ENCODE measurements at regions not wholly inside any gene's neighbourhood (a gene's known extent, or its start where the extent isn't known, plus 50 kb on each side); places are given as distances from the start of the nearest gene placed in this dataset.

DNA sequence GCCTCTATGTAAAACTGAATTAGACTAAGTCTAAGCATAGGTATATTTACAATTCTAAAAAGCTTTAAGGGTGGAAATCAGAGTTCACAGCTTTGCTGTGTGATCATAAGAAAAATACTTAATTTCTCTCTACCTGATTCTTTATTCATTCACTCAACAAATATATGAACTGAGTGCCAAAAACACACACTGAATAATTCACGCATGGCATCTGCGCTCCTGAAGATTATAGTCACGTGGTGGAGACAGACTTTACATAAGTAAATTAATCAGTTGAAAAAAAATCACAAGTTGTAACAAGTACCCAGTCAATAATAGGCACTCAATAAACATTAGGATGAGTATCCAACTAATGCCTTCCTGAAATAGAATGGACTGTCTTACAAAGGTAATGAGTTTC, 351.6 kb downstream of the METTL4 start:
- TF ChIP-seq, protein P1, sequence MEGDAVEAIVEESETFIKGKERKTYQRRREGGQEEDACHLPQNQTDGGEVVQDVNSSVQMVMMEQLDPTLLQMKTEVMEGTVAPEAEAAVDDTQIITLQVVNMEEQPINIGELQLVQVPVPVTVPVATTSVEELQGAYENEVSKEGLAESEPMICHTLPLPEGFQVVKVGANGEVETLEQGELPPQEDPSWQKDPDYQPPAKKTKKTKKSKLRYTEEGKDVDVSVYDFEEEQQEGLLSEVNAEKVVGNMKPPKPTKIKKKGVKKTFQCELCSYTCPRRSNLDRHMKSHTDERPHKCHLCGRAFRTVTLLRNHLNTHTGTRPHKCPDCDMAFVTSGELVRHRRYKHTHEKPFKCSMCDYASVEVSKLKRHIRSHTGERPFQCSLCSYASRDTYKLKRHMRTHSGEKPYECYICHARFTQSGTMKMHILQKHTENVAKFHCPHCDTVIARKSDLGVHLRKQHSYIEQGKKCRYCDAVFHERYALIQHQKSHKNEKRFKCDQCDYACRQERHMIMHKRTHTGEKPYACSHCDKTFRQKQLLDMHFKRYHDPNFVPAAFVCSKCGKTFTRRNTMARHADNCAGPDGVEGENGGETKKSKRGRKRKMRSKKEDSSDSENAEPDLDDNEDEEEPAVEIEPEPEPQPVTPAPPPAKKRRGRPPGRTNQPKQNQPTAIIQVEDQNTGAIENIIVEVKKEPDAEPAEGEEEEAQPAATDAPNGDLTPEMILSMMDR (IDR thresholded peaks at IDR 0.05), result no peak
- TF ChIP-seq POLR2AphosphoS5 (IDR thresholded peaks at IDR 0.05) (no peak), EP300 (IDR thresholded peaks at IDR 0.05) (no peak), POLR2A (IDR thresholded peaks at IDR 0.05) (no peak)

All from stomach (tissue), 4 donors.